RCC 7860 (cell line): ENCODE measurements at regions not wholly inside any gene's neighbourhood (a gene's known extent, or its start where the extent isn't known, plus 50 kb on each side); places are given as distances from the start of the nearest gene placed in this dataset.

Source experiments
- DNase-seq: peaks from one replicate; pipeline ENCODE4 v3.0.0-alpha.2; 2015; ENCODE audit warnings: low spot score
- FAIRE-seq: peaks from 2 replicates; lab custom pipeline; 2012; peaks lifted over from hg19 to GRCh38; lab: Jason Lieb, UNC

DNA sequence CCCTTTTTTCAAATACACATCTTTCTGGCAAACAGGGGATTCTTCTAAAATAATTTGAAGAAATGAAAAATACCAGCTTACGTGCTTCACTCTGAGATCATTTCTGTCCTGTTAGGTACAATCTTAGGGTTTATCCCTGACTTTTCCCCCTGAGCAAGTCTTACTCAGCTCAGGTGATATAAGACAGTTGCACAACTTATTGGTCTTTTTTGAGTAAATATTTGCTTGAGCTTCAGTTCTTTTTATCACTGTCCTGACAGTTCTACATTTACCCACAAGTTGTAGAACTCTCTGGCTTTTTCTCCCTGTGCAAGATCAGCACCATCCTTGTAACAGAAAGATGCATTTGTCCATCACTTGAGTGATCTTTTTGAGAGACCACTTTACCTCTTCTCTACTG, 84.9 kb downstream of the MID1IP1 start:
- no peak for DNase-seq

DNA sequence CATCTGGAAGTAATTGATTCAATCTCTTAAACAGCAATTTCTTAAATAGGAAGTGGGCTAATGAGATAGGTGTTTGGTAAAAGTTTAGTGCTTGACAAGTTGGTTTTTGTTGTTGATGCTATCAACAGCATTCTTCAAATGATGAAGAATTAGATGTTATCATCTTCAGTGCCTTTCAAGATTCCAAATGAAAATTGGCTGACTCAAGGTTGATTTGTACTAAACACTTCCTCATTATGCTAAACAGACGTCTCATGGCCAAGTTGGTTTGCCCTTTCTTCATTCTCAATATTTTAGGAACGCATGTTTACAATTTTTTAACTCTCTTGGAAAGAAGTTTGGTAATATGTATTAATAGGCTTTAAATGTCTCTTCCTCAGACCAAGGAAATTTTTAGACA, 86.0 kb downstream of the MID1IP1 start:
- no peak for DNase-seq
- FAIRE-seq: no peak

More for the DNA sequence above, 84.9 kb downstream of the MID1IP1 start:
- no peak for FAIRE-seq

DNA sequence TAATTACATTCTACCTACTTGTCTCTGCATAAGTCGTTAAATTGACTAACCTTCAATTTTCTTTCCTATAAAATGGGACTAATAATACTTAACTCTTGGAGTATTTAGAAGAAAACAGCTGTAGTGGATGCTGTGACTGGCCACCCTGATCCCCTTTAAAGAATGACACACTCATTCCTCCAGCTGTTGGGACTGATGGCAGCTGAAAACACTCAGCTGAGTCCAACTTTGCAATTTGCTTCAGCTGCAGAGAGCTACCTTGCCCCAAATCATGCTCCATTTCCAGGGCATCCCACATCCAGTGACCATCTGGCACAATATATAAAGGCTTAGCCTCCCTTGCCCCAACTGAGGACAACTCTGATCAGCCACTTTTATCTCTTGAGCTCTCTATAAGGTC, 89.1 kb downstream of the MID1IP1 start:
- no peak for DNase-seq
- FAIRE-seq: no peak

DNA sequence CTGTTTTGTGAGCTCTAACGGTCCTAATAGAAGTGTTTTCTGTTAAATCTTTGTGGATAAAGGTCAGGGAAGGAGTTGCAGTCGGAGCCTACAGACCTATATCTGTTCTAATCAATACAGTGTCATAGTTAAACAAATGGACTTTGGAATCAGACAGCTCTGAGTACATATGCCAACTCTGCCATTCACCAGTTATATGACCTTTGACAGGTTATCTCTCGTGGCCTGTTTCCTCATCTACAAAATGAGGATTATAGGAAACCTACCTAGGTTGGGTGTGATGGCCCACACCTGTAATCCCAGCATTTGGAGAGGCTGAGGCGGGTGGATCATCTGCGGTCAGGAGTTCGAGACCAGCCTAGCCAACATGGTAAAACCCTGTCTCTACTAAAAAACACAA, 89.7 kb downstream of the MID1IP1 start:
- DNase-seq (no peak), FAIRE-seq (no peak)

DNA sequence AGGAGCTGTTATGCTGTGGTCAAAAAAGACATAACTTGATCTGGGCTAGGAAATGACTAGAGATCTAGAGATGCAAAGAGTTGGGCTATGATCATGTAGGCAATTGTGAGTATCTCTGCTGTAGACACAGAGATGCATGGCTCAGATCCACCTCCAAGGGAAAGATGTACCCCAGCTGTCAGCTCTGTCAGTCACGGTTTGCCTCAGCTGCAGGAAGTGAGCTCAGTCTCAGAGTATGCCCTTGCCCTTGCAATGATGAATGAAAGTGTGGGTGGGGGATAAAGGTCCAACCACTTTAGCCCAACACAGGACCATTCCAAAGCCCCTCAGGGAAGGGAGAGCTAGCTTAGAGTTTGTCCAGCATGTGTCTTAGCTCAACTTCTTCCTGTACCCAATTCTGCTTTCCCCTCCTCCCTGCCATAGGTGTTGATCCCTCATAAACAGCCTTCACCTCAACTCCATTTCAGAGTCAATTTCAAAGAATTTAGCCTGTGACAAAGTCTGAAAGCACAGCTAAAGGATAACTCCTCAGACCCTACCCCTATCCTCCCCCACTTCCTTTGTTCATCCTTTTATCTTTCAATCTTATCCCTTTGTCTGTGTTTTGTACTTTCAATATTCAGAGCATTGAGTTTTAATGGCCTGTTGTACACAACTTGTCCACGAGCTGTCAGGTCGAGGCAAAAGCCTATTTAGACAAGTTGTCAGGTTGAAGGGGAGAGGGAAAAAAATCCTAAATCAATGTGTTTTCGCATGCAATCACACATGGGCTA, 90.6 kb downstream of the MID1IP1 start:
- DNase-seq (no peak), FAIRE-seq (no peak)

DNA sequence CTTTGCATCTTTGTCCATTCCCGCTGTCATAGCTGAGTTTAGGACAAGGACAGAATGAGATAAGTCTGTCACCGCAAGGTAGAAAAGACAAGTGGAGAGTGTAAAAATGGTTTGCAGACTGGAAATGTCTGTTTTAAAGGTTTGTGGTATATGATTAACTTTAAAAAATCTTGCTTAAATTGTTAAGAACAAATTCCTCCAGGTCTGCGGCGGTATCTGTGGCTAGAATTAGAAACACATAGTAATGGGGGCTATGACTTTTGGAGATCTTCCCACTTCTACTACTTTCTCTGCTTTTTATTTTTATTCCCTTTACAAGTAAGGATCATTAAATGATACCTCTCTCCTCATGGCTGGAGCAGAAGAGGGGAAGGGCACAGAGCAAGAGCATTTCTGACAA, 92.2 kb downstream of the MID1IP1 start:
- DNase-seq: no peak
- no peak for FAIRE-seq

DNA sequence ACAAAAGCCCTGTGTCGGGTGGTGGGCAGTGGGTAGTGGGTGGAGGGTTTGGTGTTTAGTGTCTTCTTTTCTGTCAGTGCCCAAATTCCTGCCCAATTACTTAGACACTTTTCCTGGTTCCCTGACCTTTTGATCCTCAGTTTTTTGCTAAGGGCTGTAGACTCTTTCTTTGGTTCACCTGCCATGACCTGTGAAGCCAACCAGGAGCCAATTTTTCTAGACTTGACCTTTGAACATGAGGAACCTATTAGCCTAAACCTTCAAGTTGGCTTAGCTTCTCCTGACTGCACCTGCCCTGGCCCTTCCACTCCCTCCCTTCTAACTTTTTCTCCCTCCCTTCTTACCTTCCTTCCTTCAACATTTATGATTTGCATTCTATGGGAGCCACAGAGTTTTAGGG, 94.5 kb downstream of the MID1IP1 start:
- FAIRE-seq: no peak
- no peak for DNase-seq

GRCh38 chrX:38896724-38897298, 95.6 kb downstream of the MID1IP1 start:
- FAIRE-seq: no peak
- DNase-seq: no peak

GRCh38 chrX:38898261-38898660, 97.0 kb downstream of the MID1IP1 start:
- no peak for FAIRE-seq
- no peak for DNase-seq

DNA sequence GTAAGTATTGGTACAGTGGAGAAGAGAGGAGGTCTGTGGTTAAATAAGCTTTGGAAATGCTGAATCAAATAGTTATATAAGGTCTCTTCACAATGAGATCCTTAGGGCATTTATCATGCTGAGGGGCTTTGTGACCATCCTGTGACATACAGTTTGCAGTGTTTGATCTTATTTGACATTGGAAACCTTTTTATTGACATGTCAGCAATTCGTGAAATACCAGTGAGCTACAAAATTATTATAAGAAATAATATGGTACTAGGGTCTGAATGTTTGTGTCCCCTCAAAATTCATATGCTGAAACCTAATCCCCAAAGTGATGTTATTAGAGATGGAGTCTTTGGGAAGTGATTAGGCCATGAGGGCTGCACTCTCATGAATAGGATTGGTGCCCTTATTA, 98.4 kb downstream of the MID1IP1 start:
- no peak for DNase-seq
- no peak for FAIRE-seq

DNA sequence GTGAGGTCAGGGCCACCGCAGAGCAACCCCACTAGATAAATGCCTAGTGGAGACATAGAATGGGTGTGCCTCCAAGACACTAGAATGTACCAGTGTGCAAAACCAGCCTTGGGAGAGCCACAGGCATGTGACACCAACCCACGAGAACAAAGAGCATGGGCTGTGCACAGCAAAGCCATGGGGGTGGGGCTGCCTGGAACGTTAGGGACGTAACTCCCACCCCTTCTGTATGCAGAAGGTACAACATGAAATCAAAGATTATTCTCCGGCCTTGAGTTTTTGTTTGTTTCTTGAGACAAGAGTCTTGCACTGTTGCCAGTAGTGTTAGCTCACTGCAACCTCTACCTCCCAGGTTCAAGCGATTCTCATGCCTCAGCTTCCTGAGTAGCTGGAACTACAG, 99.5 kb downstream of the MID1IP1 start:
- DNase-seq: no peak
- no peak for FAIRE-seq

- DNase-seq (no peak), FAIRE-seq (no peak)
Observed at GRCh38 chrX:38902972-38903492, 101.8 kb downstream of the MID1IP1 start.

- FAIRE-seq (no peak), DNase-seq (no peak)
Observed at GRCh38 chrX:38916801-38917200, 115.5 kb downstream of the MID1IP1 start.

DNA sequence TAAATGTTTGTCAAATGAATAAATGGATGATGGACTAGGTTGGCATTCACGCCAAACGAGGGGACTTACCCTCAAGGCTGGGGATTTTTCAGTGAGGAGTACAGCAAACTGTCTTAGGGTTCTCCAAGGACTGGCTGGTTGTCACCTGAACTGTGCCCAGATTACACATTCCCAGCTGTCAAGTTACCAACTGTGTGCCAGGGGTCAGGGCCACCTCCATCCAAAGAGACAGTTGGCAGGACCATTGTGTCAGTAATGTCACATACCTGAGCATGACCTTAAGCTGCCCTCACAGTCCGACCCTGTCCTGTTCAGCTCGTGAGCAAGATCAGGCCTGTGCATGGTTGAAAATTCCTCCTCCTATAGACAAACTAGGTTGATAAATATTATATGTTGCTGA, 116.7 kb downstream of the MID1IP1 start:
- FAIRE-seq: no peak
- DNase-seq: no peak

DNA sequence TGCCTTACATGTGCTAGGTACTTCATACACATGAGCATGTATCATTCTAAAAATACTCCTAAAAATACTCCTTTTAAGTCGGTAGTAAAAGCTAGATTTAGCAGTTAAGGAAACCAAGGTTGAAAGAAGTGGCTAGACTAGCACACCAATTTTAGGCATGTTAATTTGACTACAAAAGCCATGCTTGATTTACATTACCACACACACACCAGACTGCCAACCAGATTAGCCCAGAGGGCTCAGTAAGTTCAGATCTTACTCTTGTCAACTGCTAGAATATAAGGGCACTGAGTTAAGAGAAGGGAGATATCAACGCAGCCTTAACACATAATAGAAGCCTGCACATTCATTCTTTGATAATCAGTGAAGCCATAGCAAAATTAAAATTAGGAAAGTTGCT, 117.9 kb downstream of the MID1IP1 start:
- FAIRE-seq: no peak

GRCh38 chrX:38919853-38920528, 118.7 kb downstream of the MID1IP1 start:
- no peak for DNase-seq
- FAIRE-seq: no peak

More for the DNA sequence above, 117.9 kb downstream of the MID1IP1 start:
- no peak for DNase-seq

GRCh38 chrX:38923451-38923969, 122.3 kb downstream of the MID1IP1 start:
- FAIRE-seq: no peak
- no peak for DNase-seq

GRCh38 chrX:38927592-38927991, 126.3 kb downstream of the MID1IP1 start:
- no peak for FAIRE-seq

DNA sequence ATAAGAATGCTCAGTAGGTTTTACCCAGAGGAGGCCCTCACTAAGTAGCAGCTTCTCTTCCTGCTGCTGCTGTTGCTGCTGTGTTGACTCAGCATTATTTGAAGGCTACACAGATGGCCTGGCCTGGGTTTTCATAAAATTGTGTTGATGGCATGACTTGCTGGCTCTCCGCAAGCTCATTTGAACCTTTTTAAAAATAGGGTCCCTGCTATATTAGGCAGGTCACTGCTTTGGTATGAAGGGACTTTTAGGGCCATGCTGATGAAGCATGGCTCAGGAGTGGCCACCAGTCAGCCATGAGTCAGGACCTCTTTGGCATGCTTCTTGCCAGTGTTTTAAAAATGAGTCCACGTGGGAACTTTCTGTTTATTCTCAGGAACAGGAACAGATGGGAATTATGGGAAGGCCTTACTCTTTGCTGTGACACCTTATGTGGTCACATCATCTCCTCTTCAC, 128.7 kb downstream of the MID1IP1 start:
- FAIRE-seq (no peak), DNase-seq (peak; percentile 8)

More at GRCh38 chrX:38927592-38927991, 126.3 kb downstream of the MID1IP1 start:
- DNase-seq: no peak

DNA sequence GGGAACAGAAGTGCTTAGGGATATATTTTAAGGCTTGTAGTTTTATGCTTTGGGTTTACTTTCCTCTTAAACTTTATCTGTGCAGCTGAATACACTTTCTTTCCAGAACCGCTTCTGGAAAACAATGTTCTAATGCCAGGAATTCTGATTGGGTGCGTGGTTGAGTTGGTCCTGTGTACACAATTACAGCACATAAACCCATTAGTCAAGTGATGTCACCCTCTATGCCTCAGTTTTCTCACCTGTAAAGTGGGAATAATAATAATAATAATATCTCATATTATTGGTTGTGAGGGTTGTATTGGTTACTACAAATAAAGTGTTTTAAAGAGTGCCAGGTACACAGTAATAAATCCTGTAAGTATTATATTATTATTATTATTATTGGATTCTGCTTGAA, 129.2 kb downstream of the MID1IP1 start:
- no peak for DNase-seq
- no peak for FAIRE-seq

GRCh38 chrX:38935561-38935960, 134.3 kb downstream of the MID1IP1 start:
- FAIRE-seq (no peak), DNase-seq (no peak)
